Karpas-422 (cell line): ENCODE measurements at regions not wholly inside any gene's neighbourhood (a gene's known extent, or its start where the extent isn't known, plus 50 kb on each side); places are given as distances from the start of the nearest gene placed in this dataset.

Experiments used
- DNase-seq: peaks from one replicate; pipeline ENCODE4 v3.0.0-alpha.2; 2015
- H2AFZ ChIP-seq: fragments of 200-600 bp; sonication (generic); 2 replicates; pipeline ENCODE4 v1.6.1; 2014; ENCODE audit warnings: antibody characterized with exemption, low read length, mixed read lengths
- H3K27ac ChIP-seq: fragments of 200-600 bp; sonication (generic); 2 replicates; pipeline ENCODE4 v1.5.1; 2014; ENCODE audit warnings: mild to moderate bottlenecking, low read length, moderate library complexity
- H3K27me3 ChIP-seq: fragments of 200-600 bp; sonication (generic); 2 replicates; pipeline ENCODE4 v1.6.1; 2014; ENCODE audit warnings: low read length, mixed read lengths
- H3K36me3 ChIP-seq: fragments of 200-600 bp; sonication (generic); 2 replicates; pipeline ENCODE4 v1.6.1; 2014; ENCODE audit warnings: low read length, mixed read lengths; ENCODE audit not compliant: insufficient read depth
- H3K4me1 ChIP-seq: fragments of 200-600 bp; sonication (generic); 2 replicates; pipeline ENCODE4 v1.6.1; 2014; ENCODE audit warnings: mild to moderate bottlenecking, low read length, mixed read lengths
- H3K4me2 ChIP-seq: fragments of 200-600 bp; sonication (generic); 2 replicates; pipeline ENCODE4 v1.6.1; 2014; ENCODE audit warnings: low read length, low read depth, mild to moderate bottlenecking; ENCODE audit not compliant: poor library complexity, severe bottlenecking
- H3K4me3 ChIP-seq: fragments of 200-600 bp; sonication (generic); 2 replicates; pipeline ENCODE4 v1.5.1; 2014; ENCODE audit warnings: mild to moderate bottlenecking, antibody characterized with exemption, low read length, mixed read lengths
- H3K79me2 ChIP-seq: fragments of 200-600 bp; sonication (generic); 2 replicates; pipeline ENCODE4 v1.6.1; 2014; ENCODE audit warnings: mild to moderate bottlenecking, low read length, mixed read lengths
- H3K9ac ChIP-seq: fragments of 200-600 bp; sonication (generic); 2 replicates; pipeline ENCODE4 v1.6.0; 2014; ENCODE audit warnings: low read length
- H3K9me2 ChIP-seq: fragments of 200-600 bp; sonication (generic), shearing (Covaris generic); replicated peaks from 2 replicates; pipeline ENCODE4 v1.6.0; 2014; ENCODE audit warnings: mild to moderate bottlenecking, low read length, moderate library complexity; ENCODE audit not compliant: insufficient read depth
- H3K9me3 ChIP-seq: fragments of 300-700, 200-600 bp; sonication (generic); 2 replicates; pipeline ENCODE4 v1.6.1; 2014; ENCODE audit warnings: low read length, mixed read lengths
- H4K20me1 ChIP-seq: fragments of 200-600 bp; sonication (generic); 2 replicates; pipeline ENCODE4 v1.6.1; 2014; ENCODE audit warnings: mild to moderate bottlenecking, antibody characterized with exemption, low read length, low read depth; ENCODE audit not compliant: insufficient read depth

DNA sequence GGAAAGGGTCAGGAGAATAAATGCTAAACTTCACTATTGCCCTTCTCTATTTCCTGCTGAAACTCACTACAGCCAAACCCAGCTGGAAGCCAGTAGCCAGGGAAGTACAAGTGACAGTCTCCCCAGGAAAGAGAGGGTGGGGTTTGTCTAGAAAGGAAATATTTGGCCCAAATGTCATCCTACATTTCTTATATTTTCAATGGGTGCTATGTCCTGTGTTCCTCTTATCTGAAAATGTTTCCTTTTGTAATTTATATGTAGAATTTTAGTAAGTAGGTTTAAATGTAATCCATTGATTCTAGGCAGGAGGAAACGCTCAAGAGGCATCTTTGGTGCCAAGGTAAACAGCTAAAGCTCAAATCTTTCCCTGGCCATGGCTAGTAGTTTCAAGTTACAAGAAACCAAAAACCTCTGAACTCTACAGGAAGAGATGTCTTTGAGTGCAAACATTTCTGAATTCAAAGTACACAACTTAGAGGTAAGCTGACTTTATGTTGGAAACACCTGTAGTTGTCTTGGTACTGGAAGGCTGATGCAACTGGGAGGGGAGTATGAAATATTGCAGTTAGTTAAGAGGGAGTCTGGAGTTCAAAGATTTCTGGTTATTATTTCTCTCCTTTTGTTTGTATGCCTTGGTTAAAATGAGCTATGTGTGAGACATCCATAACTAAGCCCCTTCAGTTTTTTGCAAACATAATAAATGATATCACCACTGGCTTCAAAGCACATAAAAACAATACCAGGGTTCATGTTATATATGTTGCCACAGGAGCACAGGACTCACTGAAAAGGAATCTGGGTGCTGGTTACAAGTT lies 356.1 kb upstream of the ZC3H15 start:
- Histone ChIP-seq H3K4me2 (no peak overlapping the region), H3K9ac (no peak overlapping the region), H2AFZ (no peak overlapping the region)

DNA sequence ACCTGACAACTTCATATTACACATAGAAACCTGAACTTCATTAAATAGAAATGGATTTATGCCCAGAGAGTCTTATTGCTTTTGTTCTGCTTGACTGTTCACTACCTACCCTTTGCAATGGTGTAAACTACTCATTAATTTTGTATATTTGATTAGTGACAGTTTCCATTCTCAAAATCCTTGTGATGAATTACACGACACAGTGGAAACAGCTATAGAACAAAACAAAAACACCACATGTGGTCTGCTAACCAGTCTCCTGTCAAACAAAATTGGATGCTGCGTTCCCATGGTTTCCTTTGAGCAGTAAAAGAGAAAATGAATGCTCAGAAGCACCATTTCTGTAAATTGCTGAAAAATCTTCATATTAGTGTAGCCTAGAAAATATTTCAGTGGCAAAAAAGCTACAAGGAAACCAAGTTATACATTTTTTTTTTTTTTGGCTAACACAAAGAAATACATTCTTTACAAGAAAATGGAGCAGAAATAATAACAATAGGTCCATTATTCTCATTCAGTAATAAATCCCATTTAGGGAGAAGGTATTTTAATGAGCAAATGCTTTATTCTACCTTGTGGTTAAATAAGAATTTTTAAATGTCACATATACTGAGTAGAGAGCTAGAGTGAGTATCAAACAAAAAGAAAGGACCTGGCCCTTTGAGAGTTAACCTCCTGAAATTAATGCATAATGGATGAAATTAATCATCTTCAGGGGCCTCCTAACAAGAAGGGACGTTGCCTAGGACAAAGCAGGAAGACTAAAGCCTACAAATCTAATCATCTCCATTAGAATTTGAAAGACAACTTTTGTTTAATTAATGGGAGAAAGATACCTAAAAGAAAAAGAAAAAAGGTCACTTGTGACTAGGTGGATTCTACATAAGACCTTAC lies 355.1 kb upstream of the ZC3H15 start:
- H2AFZ ChIP-seq = no peak overlapping the region
- H3K4me2 ChIP-seq = no peak overlapping the region
- no peak for DNase-seq
- no peaks in the 10 kb centered on the region for H3K79me2 ChIP-seq
- no peak overlapping the region for H3K4me3 ChIP-seq
- H3K9me3 ChIP-seq = peaks cover 12% of the 10 kb centered on the region
- no peak overlapping the region for H3K27ac ChIP-seq
- no peak overlapping the region for H3K9ac ChIP-seq
- no peaks in the 10 kb centered on the region for H3K9me2 ChIP-seq
- H3K27me3 ChIP-seq = no peaks in the 10 kb centered on the region
- H3K36me3 ChIP-seq = no peaks in the 10 kb centered on the region
- H4K20me1 ChIP-seq = no peaks in the 10 kb centered on the region
- no peaks in the 10 kb centered on the region for H3K4me1 ChIP-seq

More for the DNA sequence above, 356.1 kb upstream of the ZC3H15 start:
- DNase-seq = no peak
- no peaks in the 10 kb centered on the region for H3K9me2 ChIP-seq
- no peaks in the 10 kb centered on the region for H4K20me1 ChIP-seq
- H3K4me1 ChIP-seq = no peaks in the 10 kb centered on the region
- H3K9me3 ChIP-seq = peaks cover 8% of the 10 kb centered on the region
- no peak overlapping the region for H3K4me3 ChIP-seq
- H3K27me3 ChIP-seq = no peaks in the 10 kb centered on the region
- H3K79me2 ChIP-seq = no peaks in the 10 kb centered on the region
- no peaks in the 10 kb centered on the region for H3K36me3 ChIP-seq
- no peak overlapping the region for H3K27ac ChIP-seq

DNA sequence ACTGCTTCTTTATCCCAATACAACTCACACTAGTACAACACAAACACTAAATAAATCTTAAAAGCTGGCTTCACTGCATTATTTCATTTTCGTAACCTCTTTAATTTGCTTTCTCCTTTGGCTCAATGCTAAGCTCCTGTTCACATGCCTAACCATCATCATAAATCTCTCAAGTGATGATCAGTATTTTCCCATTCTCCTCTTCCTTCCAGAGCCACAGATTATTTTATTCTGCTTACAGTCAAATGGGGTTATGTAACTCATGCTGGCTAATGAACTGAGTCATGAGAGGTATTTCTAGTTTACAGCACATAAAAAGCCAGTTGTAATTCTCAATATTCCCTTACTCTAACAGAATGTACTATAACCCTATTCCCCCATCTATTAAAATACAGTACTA lies 350.4 kb upstream of the ZC3H15 start:
- no peak overlapping the region for H2AFZ ChIP-seq
- H3K4me3 ChIP-seq = no peak overlapping the region
- no peak overlapping the region for H3K9ac ChIP-seq
- H3K36me3 ChIP-seq = no peaks in the 10 kb centered on the region
- no peaks in the 10 kb centered on the region for H3K4me1 ChIP-seq
- H4K20me1 ChIP-seq = no peaks in the 10 kb centered on the region
- H3K9me3 ChIP-seq = peaks cover 21% of the 10 kb centered on the region; the same call in 1 of the 2 replicates
- H3K27ac ChIP-seq = no peak overlapping the region
- no peak for DNase-seq
- H3K9me2 ChIP-seq = no peaks in the 10 kb centered on the region
- H3K4me2 ChIP-seq = no peak overlapping the region
- no peaks in the 10 kb centered on the region for H3K27me3 ChIP-seq
- no peaks in the 10 kb centered on the region for H3K79me2 ChIP-seq

DNA sequence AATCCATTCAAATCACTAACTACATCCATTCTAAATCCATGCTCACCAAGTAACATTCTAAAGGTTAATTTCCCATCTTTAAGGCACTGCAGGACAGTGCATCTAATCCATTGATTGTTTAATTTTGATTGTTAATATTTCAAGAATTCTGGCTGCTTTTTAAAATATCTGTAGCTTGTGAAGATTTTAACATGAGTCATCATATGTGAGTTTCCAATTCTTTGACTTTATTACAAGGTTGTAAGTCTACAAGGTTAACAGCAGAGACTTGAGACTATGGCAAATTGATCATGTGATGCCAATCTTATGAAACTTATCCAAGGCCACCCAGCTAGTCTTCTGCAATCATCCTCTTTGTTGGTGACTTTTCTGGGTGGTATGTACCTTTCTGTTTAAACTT lies 349.2 kb upstream of the ZC3H15 start:
- H3K9me2 ChIP-seq = no peaks in the 10 kb centered on the region
- no peaks in the 10 kb centered on the region for H3K79me2 ChIP-seq
- H3K4me1 ChIP-seq = no peaks in the 10 kb centered on the region
- H4K20me1 ChIP-seq = no peaks in the 10 kb centered on the region
- H3K9ac ChIP-seq = no peak overlapping the region
- H3K9me3 ChIP-seq = peaks cover 19% of the 10 kb centered on the region; the same call in 1 of the 2 replicates
- no peaks in the 10 kb centered on the region for H3K27me3 ChIP-seq
- H3K27ac ChIP-seq = no peak overlapping the region
- no peaks in the 10 kb centered on the region for H3K36me3 ChIP-seq
- no peak overlapping the region for H3K4me3 ChIP-seq
- no peak for DNase-seq
- no peak overlapping the region for H2AFZ ChIP-seq
- H3K4me2 ChIP-seq = no peak overlapping the region

DNA sequence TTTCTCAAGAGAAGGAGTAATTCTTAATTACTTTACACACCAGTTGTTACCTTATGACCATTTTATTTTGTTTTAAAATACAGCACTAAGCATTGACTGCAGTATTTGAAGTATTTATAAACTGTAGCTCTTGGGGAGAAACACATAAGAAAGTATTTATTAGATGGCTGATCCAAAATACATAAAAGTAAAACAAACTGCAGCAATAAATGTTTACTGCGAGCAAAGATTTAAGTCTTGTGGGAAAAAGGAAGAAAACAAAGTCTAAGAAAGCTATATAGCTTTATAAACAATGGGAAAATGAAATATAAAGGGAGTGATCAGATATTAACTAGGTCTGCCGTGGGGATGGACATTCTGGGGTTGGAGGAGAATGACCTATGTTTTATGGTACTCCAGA lies 347.2 kb upstream of the ZC3H15 start:
- Histone ChIP-seq H3K4me2 (no peak overlapping the region), H4K20me1 (no peaks in the 10 kb centered on the region), H3K4me1 (no peaks in the 10 kb centered on the region), H3K79me2 (no peaks in the 10 kb centered on the region), H3K9me3 (peaks cover 26% of the 10 kb centered on the region), H3K27ac (no peak overlapping the region), H3K9ac (no peak overlapping the region), H3K4me3 (no peak overlapping the region), H3K27me3 (no peaks in the 10 kb centered on the region), H3K36me3 (no peaks in the 10 kb centered on the region), H2AFZ (no peak overlapping the region), H3K9me2 (no peaks in the 10 kb centered on the region)
- DNase-seq = no peak

DNA sequence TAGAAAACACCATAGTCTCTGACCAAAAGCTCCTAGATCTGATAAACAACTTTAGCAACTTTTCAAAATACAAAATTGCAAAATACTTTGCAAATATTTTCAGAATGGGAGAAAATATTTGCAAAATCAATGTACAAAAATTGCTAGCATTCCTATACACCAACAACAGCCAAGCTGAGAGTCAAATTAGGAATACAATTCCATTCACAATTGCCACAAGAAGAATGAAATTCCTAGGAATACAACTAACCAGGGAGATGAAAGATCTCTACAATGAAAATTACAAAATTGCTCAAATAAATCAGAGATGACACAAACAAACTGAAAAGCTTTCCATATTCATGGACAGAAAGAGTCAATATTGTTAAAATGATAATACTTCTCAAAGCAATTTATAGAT lies 327.0 kb upstream of the ZC3H15 start:
- no peak overlapping the region for H3K4me2 ChIP-seq
- no peaks in the 10 kb centered on the region for H3K4me1 ChIP-seq
- no peaks in the 10 kb centered on the region for H3K36me3 ChIP-seq
- H3K9ac ChIP-seq = no peak overlapping the region
- peaks cover 8% of the 10 kb centered on the region for H3K9me3 ChIP-seq
- no peaks in the 10 kb centered on the region for H4K20me1 ChIP-seq
- no peak overlapping the region for H2AFZ ChIP-seq
- no peaks in the 10 kb centered on the region for H3K27me3 ChIP-seq
- H3K4me3 ChIP-seq = no peak overlapping the region
- no peak overlapping the region for H3K27ac ChIP-seq
- no peaks in the 10 kb centered on the region for H3K79me2 ChIP-seq
- no peaks in the 10 kb centered on the region for H3K9me2 ChIP-seq
- no peak for DNase-seq

DNA sequence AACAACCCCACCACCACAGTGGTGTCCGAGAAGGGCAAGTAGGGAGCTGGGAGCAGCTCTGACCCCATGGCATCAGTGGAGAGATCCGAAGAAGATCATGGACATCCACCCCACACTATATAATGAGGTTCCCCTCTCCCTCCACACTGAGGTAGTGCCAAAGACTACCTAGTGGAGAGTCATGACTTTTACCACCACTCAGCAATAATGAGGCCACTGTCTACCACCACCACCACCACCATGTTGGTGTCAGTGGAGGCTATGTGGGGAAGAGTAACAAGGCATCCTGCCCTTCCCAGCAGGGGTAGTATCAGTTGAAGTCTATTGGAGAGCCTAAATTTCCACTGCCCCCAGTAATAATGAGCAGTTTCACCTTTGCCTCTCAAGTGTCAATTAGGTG lies 321.7 kb upstream of the ZC3H15 start:
- Histone ChIP-seq H4K20me1 (no peaks in the 10 kb centered on the region), H3K4me3 (no peak overlapping the region)

DNA sequence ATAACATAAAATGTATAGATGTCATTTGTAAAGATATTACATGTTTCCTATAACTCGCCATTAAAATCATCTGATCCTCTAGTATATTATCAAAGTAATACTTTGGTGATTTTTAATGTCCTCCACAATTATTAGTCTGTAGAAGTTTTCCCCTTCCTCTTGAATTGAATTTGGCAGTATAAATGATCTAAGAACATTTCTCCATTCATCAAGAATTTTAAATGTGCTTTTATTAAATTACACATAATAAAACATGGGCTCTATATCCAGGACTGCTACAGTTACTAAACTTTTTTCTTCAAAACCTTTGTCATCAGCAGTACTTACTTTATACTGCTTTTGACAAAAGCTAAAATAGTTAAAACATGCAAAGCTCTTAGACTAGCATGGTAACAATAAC lies 315.4 kb upstream of the ZC3H15 start:
- Histone ChIP-seq H2AFZ (no peak overlapping the region), H3K4me3 (no peak overlapping the region), H4K20me1 (no peaks in the 10 kb centered on the region), H3K27me3 (no peaks in the 10 kb centered on the region), H3K4me1 (no peaks in the 10 kb centered on the region), H3K9me2 (no peaks in the 10 kb centered on the region), H3K36me3 (no peaks in the 10 kb centered on the region), H3K27ac (no peak overlapping the region), H3K4me2 (no peak overlapping the region), H3K9me3 (peaks cover 28% of the 10 kb centered on the region), H3K9ac (no peak overlapping the region), H3K79me2 (no peaks in the 10 kb centered on the region)
- no peak for DNase-seq

More for the DNA sequence above, 321.7 kb upstream of the ZC3H15 start:
- no peak overlapping the region for H2AFZ ChIP-seq
- no peak overlapping the region for H3K4me2 ChIP-seq
- DNase-seq = no peak
- H3K9ac ChIP-seq = no peak overlapping the region
- no peaks in the 10 kb centered on the region for H3K79me2 ChIP-seq
- no peak overlapping the region for H3K27ac ChIP-seq
- no peaks in the 10 kb centered on the region for H3K27me3 ChIP-seq
- H3K9me3 ChIP-seq = peaks cover 21% of the 10 kb centered on the region
- H3K36me3 ChIP-seq = no peaks in the 10 kb centered on the region
- H3K4me1 ChIP-seq = no peaks in the 10 kb centered on the region
- H3K9me2 ChIP-seq = no peaks in the 10 kb centered on the region
